ENCODE measurements at regions not wholly inside any gene's neighbourhood (a gene's known extent, or its start where the extent isn't known, plus 50 kb on each side); places are given as distances from the start of the nearest gene placed in this dataset.

DNA sequence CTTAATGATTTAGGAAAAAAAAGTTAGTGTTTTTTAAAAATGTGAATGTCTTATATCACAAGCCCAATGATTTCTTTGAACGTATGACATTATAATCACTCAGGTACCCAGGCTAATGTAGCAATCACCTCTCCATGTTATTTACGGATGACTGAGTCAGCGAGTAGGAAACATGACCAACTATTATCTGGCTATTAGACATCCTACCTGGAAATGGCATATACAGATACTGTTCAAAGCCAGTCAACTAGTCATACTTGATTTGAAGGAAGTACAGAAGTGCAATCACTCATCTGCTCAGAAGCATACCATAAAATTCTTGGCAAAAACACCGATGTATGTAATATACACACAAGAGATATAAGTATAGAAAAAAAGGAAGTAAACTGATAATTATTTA lies 732.5 kb downstream of the ARAP2 start:
- no peak for DNase-seq

GRCh38 chr4:35516102-35516501 lies 728.2 kb downstream of the ARAP2 start:
- DNase-seq: no peak

GRCh38 chr4:35520059-35520458 lies 724.3 kb downstream of the ARAP2 start:
- no peak for DNase-seq

DNA sequence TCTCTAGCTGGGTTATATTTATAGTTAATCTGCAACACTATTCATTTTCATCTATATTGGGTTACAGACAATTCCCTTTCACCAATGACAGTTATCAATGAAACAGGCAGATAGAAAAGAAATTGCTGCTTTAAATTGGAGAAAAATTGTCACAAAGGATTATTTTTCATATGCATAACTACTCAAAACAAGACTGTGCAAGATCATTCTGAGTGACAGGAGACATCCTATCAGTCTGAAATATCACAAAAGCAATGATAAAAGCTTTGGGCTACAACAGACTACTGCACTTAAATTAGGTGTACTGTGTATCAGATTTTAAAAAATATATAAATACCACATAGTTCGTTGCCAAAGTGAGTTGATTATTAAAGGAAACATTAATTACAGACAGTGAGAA lies 722.6 kb downstream of the ARAP2 start:
- DNase-seq: no peak

DNA sequence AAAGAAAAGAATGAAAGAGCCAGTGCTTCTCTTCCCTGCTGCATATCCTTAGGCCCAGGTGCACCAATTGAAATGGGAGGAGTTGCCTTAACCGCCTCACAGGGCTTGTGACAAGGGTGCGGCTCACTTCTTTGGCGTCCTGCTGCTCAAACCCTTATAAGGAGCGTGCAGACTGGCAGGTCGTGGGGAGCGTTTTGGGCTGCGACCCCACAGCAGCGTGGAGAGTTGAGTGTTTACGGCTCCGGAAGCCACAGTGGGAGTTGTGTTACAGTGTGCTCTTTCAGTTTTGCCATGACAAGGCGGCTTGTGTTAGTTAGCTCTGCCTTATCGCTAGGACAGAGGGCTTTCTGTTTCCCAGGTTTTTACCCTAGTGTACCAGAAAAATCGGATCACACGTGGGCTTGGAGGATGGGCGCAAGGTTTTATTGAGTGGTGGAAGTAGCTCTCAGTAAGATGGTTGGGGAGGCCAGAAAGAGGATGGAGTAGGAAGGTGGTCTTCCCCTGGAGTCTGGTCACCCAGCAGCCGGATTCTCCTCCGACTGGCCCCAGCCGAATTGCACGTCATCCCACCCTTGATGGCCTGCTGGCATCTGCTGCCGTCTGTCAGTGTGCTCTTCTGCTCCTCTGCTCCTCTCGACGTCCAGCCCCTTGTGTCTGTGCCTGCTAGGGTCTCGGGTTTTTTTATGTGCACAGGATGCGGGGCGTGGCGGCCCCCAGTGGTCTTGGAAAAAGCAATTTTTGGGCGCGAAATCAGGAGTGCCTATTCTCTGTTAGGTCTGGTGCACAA lies 718.9 kb downstream of the ARAP2 start:
- peak; percentile 13 for DNase-seq

- DNase-seq: no peak
These were observed 717.9 kb downstream of the ARAP2 start for GRCh38 chr4:35526456-35526855.

- DNase-seq: no peak
These were observed 709.4 kb downstream of the ARAP2 start for GRCh38 chr4:35534962-35535361.

DNA sequence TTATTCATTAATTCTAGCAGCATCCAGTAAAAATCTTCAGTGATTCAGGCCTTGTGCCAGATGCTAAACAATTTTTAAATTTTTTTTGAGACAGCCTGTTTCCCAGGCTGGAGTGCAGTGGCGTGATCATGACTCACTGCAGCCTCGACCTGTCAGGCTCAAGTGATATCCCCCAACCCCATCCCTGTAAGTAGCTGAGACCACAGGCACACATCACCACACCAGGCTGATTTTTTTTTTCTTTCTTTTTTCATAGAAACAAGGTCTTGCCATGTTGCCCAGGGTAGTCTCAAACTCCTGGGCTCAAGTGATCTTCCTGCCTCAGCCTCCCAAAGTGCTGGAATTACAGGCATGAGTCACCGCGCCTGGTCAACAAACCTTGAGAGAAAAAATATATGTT lies 705.5 kb downstream of the ARAP2 start:
- no peak for DNase-seq

- DNase-seq: no peak
These were observed 704.8 kb downstream of the ARAP2 start for GRCh38 chr4:35539404-35540055.

DNA sequence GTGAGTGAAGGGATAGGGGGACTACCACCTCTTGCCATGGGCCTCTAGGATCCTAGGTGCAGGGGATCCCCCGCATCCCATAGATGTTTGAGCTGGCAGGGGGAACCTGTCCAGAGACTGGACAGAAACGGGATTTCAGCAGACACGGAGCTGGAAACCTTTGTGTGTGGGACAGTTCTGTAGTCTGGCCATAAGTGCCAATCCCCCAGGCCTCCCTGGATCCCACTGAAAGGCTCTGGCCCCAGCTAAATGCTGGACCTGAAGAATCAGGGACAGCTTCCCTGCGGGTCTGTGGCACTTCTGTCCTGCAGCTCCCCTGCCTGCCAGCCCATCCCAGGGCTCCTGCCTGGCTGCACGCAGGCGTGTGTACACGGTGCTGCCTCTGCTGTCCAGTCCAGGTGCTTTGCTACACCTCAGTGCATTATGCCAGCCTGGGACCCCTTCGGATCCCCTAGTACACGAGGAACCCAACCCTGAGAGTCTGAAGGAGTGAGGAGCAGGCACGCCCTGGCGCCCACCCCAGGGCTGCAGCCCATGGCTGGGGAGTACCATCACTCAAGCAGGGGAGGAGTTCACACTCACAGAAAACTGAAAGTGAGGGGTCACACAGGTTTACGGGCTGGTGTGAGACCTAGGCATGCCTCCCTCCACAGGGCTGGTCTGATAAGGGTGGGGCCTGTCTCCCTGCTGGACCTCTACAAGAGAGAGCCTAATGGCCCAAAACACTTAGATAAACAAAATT lies 703.0 kb downstream of the ARAP2 start:
- DNase-seq: no peak

GRCh38 chr4:35541888-35542213 lies 702.5 kb downstream of the ARAP2 start:
- DNase-seq: no peak

DNA sequence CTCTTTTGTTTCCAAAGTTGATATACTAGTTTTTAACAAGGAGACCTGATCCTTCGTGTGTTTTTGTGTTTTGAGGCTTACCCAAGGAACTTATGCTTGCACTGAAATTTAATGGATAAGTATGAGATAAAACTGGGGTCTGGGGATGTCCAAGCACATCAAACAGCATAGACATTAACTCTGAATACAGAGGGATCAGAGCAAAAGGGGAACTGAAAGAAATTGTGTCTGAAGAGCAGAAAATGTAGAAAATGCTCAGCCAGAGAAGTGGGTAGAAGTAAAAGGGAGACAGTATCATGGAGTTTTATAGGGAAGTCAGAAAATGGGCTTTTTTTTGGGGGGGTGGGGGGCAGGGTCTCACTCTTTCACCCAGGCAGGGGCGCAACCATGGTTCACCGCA lies 695.4 kb downstream of the ARAP2 start:
- no peak for DNase-seq

DNA sequence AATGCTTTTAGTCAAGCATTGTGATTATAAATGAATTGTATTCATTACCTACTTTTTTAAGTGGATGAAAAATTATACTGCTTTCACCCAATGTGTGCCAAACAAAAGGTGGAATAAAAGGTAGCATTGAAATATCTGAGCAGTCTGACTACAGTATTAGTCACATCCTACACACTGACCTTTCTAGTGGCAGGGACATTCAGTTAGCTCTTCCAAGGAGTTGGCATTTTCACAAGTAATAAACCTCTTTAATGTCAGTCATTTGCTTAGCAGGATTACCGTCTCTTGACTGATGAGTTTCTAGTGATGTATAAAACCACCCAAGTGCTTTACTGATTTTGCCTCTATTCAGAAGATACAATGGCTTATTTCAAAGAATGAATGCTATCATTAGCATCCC lies 687.9 kb downstream of the ARAP2 start:
- DNase-seq: no peak

- no peak for DNase-seq
These were observed 684.6 kb downstream of the ARAP2 start for GRCh38 chr4:35559559-35560365.

DNA sequence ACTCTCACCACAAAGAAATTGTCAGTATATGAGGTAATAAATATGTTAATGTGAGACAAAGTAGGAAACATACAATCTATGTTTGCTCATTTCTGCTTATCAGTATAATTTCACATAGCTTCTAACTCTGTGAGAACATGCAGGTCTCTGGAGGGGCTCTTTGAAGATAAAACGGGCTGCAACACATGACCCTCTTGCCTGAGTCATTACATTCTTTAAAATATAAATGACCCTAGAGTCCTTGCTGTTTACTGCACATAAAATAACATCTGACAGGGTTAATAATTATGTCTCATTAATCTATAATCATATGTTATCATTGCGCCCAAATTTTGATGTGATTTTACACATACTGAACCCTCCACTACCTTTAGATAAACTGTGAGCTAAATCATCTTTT lies 681.5 kb downstream of the ARAP2 start:
- DNase-seq: no peak

DNA sequence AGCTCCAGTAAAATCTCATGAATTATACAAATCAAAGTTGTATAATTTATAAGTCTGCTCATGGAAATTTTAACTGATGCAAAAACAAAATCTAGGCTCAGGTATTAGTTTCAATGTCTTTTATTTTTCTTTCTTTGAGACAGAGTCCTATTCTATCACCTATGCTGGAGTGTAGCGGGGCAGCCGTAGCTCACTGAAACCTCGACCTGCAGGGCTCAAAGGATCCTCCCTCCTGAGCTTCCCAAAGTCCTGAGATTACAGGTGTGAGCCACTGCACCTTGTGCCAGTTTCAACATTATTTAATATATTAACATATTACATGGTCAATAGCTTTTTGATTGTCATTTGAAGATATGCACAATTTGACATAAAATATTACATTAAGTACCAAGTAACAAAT lies 678.7 kb downstream of the ARAP2 start:
- DNase-seq: no peak

- DNase-seq: no peak
These were observed 653.3 kb downstream of the ARAP2 start for GRCh38 chr4:35591035-35591434.

DNA sequence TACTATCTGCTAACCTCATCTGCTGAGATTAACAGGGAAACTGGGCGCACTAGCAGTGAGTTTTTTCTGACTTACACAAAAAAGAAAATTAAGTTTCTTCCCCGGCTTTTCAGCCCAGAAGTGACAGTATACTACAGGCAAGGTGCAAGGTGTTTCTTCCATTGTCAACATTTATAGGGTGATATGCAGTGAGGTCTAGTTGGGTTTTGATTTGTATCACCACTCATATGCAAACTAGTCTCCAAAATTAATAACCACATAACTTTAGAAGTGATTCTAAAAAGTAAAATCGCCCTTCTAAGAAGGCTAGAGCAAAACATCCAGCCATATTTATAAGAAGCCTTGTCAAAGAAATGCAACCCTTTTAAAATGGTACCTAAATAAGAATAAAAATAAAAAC lies 640.1 kb downstream of the ARAP2 start:
- no peak for DNase-seq

DNA sequence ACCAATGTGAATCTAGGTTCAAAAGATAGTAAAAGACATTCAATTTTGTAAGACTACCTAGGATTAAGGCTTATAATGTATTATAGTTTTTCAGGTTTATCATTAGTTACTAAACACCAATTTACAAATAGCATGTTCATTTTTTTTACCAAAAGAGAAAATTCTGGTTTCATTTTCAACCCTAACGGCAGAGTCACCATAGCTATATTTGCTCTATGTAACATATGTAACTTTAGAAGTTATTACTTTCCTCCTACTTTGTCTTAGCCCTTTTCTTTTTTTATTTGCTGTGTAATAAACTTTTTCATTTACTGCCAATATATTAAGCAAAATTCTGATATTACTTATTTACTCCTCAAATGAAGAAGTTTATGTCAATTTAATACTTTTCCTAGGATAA lies 639.6 kb downstream of the ARAP2 start:
- DNase-seq: no peak

- DNase-seq: no peak
These were observed 636.1 kb downstream of the ARAP2 start for GRCh38 chr4:35608205-35608604.

DNA sequence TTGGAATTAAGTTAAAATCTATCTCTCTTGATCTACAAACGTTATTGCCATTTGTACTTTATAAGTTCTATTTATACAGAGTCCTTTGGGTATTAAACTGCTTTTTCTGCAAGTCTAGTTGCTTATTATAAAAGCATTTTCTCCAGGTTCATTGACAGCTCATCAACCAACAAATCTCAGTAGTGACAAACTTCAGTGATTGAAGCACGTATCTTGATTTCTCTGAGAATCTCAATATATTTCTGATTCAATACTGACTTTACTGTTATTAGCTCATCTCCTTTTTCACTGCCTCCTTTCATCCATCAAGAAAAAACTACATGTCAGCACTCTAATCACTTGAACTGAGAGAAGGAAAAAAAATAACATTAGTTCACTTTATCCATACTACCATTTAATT lies 630.2 kb downstream of the ARAP2 start:
- no peak for DNase-seq

DNA sequence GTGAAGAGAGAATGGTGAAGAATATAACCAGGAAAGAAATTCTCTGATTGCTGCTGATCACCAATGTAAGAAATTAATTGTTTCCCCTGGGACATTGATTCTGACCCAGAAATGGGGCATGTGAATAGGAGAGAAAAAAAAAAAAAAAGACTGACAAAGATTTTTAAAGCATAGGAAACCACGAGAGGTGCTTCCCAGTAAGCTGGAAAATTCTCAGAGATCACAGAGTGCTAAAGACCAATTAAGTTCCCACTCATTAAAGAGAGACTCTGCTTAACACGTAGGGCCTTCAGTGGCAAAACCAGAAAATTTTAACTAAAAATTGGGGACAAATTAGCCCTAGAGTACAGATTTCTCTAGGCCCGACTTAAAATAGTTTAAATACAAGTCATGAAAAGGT lies 604.4 kb downstream of the ARAP2 start:
- no peak for DNase-seq

DNA sequence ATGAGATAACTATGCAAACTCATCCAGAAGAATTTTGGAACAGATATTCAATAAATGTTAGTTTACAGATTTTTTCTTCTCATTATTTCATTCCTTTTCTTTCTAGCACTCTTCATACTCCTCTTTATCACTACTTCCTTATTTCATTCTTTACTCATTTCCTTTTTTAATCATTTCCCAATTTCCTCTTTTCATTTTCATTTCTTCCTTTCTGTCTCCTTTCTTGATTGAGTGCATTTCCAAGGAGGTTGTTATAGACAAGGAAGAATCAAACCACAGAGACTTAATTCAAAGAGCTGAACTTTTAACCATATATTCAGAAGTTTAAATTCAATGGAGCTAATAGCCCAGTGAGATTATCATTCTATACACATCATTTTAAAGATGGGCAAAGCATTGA lies 600.7 kb downstream of the ARAP2 start:
- no peak for DNase-seq

Measured in CD4-positive, alpha-beta T cell treated with Interleukin-17A for 1 hour (primary cell).